Skeletal muscle tissue (tissue), 3 donors: ENCODE measurements at regions not wholly inside any gene's neighbourhood (a gene's known extent, or its start where the extent isn't known, plus 50 kb on each side); places are given as distances from the start of the nearest gene placed in this dataset.

Source experiments
- H3K27ac ChIP-seq: one replicate; pipeline ENCODE4 v1.7.0; 2013; ENCODE audit warnings: mild to moderate bottlenecking, low read depth, low read length, inconsistent platforms
- H3K27me3 ChIP-seq, 3 donors: one replicate each; pipeline ENCODE4 v1.7.0; 2013; ENCODE audit warnings: low read length in 3 of 3; ENCODE audit not compliant: control insufficient read depth in 3 of 3, insufficient read depth in 3 of 3
- H3K36me3 ChIP-seq, 3 donors: one replicate each; pipeline ENCODE4 v1.7.0; 2013; ENCODE audit warnings: low read length in 3 of 3; ENCODE audit not compliant: control insufficient read depth in 3 of 3, insufficient read depth in 3 of 3
- H3K4me1 ChIP-seq, 3 donors: one replicate each; pipeline ENCODE4 v1.7.0; 2013; ENCODE audit warnings: low read length in 3 of 3, mild to moderate bottlenecking in 3 of 3; ENCODE audit not compliant: control insufficient read depth in 3 of 3, insufficient read depth in 3 of 3
- H3K4me3 ChIP-seq, 3 donors: one replicate each; pipeline ENCODE4 v1.7.0; 2013; ENCODE audit warnings: low read length in 3 of 3
- H3K9ac ChIP-seq, 3 donors: one replicate each; pipeline ENCODE4 v1.7.0; 2013; ENCODE audit warnings: low read length in 3 of 3, mild to moderate bottlenecking in 3 of 3, moderate library complexity in 2 of 3, low read depth in 1 of 3
- H3K9me3 ChIP-seq, 3 donors: one replicate each; pipeline ENCODE4 v1.7.0; 2013; ENCODE audit warnings: low read length in 3 of 3; ENCODE audit not compliant: control insufficient read depth in 3 of 3
- donor health status: Osteomylitis.

DNA sequence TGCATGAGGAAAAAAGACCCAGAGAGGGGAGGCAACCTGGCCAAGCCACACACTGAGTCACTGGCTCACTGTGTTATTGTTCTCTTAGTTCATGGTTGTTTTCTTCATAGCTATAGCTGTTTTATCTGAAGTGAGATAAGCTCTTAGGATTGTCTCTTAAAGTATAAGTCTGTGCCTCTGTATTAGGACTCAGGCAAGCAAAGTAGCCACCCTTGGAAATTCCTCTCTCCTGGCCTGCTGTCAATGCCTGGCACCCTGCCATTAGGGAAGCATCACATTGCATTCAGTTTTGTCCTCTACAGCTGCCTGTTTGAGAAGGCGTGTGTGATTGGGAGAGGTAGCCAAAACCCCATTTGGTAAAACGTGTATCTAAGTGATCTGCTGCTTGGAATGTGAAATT lies 147.4 kb upstream of the GLRA1 start:
- Histone ChIP-seq H3K9ac (no peak overlapping the region), H3K9me3 (no peaks in the 10 kb centered on the region), H3K27me3 (no peaks in the 10 kb centered on the region), H3K4me1 (no peaks in the 10 kb centered on the region), H3K27ac (no peak overlapping the region), H3K36me3 (no peaks in the 10 kb centered on the region), H3K4me3 (no peak overlapping the region)

DNA sequence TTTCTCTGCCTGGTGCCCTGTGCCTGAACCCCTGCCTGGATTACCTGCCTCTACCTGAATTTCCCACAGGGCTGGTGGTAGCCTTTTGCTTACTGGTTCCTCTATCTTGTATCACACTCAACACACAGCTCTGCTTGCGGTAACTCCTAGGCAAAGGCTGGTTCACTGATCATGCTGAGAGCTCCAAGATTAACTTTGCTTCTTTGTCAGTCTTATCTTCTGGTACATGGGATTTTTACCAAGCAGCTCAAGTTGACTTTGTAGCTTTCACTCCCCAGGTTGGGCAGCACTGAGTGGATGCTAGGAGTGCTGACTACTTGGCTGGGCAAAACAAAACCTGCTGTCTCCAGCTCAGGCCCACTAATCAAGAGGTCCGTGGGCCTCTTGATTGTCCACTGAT lies 145.9 kb upstream of the GLRA1 start:
- Histone ChIP-seq H3K9ac (no peak overlapping the region), H3K4me3 (no peak overlapping the region), H3K27ac (no peak overlapping the region), H3K4me1 (no peaks in the 10 kb centered on the region), H3K36me3 (no peaks in the 10 kb centered on the region), H3K9me3 (no peaks in the 10 kb centered on the region), H3K27me3 (no peaks in the 10 kb centered on the region)

DNA sequence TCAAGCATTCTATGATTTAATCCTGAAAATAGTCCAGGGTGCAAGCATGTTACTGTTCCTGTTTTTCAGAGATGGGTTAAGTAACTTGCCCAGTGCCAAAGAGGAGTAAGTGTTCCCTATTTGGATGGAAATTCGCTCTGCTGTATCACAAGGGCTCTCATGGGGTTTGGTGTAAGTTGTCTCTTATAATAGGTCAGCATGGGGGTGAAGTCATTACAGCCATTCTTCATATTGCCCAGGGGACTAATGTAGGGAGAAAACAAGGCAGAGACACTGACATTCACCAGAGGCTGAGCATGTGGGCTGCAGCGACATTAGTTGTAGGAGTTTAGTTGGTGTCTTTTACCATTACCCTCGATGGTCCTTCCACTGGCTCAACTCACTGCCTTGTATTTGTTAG lies 142.1 kb upstream of the GLRA1 start:
- Histone ChIP-seq H3K27ac (no peak overlapping the region), H3K27me3 (no peaks in the 10 kb centered on the region), H3K9me3 (no peaks in the 10 kb centered on the region), H3K4me1 (no peaks in the 10 kb centered on the region), H3K4me3 (no peak overlapping the region), H3K9ac (no peak overlapping the region), H3K36me3 (no peaks in the 10 kb centered on the region)

DNA sequence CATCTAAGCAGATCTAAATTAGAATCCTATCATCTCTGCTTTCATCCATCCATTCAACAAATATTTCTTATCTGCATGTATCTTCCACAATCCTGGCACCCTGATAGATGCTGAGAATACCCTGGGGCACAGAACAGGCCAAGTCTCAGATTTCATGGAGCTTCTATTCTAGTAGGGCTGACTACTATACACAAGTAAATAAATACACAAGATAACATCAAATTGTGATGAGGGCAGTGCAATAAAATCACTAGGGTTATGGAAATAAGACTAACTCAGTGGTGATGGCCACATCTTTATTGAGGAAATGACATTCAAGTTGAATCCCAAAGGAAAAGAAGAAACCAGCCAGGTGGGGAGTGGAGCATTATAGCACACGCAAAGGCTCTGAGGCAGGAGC lies 138.4 kb upstream of the GLRA1 start:
- Histone ChIP-seq H3K4me1 (no peaks in the 10 kb centered on the region), H3K9me3 (no peaks in the 10 kb centered on the region), H3K27ac (no peak overlapping the region), H3K9ac (no peak overlapping the region), H3K4me3 (no peak overlapping the region), H3K27me3 (no peaks in the 10 kb centered on the region), H3K36me3 (no peaks in the 10 kb centered on the region)

DNA sequence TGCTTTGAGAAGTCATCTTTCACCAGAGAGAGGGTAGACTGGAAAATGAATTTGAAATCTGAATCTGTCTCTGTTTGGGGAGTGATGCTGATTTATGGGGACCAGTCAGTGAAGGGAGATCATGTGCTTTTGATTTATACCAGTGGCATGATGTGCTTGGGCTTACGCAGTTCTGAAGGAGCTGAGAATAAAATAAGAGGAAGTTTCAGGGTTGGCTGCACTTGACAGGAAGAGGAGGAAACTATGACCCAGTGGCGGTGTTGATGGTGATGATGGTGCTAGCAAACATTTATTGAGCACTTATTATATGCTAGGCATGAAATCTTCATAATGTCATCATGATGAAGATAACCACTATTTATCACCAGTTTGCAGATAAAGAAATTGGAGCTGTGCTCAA lies 136.4 kb upstream of the GLRA1 start:
- Histone ChIP-seq H3K9ac (no peak overlapping the region), H3K9me3 (no peaks in the 10 kb centered on the region), H3K27ac (no peak overlapping the region), H3K36me3 (no peaks in the 10 kb centered on the region), H3K27me3 (no peaks in the 10 kb centered on the region), H3K4me1 (no peaks in the 10 kb centered on the region), H3K4me3 (no peak overlapping the region)

DNA sequence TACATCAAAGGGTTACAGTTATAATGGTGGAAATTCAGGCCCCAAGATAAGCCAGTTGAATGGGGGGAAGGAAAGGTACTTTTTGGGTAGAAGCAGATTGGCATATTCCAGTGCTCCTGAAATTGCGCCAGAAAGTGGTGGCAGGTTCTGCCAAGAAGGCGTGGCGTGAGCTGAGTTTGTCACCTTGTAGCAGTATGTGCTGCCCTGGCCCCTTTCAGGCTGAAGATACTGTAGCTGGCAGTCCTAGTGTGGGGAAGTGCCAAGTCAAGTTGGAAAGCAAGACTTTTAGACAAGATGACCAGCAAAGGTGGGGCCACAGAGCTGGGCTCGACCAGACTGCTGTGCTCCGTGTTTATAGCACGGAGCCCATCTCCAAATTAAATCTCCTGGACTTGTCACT lies 133.6 kb upstream of the GLRA1 start:
- no peaks in the 10 kb centered on the region for H3K27me3 ChIP-seq
- no peak overlapping the region for H3K4me3 ChIP-seq
- no peak overlapping the region for H3K9ac ChIP-seq
- no peaks in the 10 kb centered on the region for H3K9me3 ChIP-seq
- no peaks in the 10 kb centered on the region for H3K4me1 ChIP-seq
- no peak overlapping the region for H3K27ac ChIP-seq
- no peaks in the 10 kb centered on the region for H3K36me3 ChIP-seq

DNA sequence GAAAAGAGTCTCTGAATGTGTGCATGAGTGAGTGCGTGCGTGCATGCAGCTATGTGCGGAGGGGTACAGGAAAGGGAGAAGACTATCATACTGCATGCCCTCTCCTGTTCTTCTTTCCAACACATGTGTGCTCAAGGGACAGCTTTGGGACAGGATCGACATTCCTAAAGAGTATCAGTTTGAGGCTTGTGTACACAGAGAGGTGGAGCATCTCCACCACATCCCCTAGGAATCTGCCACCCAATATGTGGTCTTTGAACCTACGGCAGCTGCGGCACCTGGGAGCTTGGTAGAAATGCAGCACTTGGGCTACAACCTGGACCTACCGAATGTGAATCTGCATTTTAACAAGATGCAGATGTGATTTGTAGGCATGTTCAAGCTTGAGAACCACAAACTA lies 132.3 kb upstream of the GLRA1 start:
- H3K9me3 ChIP-seq, result no peaks in the 10 kb centered on the region
- H3K4me1 ChIP-seq, result no peaks in the 10 kb centered on the region
- no peaks in the 10 kb centered on the region for H3K36me3 ChIP-seq
- H3K27me3 ChIP-seq, result no peaks in the 10 kb centered on the region
- no peak overlapping the region for H3K9ac ChIP-seq
- H3K27ac ChIP-seq, result no peak overlapping the region
- no peak overlapping the region for H3K4me3 ChIP-seq

DNA sequence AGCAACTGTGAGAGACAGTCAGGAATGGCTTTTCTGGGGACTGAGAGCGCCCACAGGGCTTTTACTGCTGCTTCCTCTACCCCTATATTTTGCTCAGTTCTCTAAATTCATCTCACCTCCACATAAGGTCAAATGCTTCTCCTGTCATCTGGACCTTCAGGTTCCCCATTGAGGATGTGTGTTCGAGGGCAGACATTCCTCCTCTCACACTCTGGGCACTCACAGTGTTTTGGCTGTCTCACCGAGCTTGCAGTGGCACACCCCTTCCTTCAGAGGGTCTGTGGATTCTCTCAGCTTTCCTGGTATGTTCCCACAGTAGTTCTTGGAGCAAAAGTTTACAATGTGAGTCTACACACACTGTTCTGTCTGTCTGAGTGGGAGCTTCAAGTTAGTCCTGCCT lies 127.8 kb upstream of the GLRA1 start:
- Histone ChIP-seq H3K27ac (no peak overlapping the region), H3K4me1 (no peaks in the 10 kb centered on the region), H3K36me3 (no peaks in the 10 kb centered on the region), H3K27me3 (no peaks in the 10 kb centered on the region), H3K9ac (no peak overlapping the region), H3K9me3 (peaks cover 0 to 2% (median 0%) of the 10 kb centered on the region in 3 donors), H3K4me3 (no peak overlapping the region)

DNA sequence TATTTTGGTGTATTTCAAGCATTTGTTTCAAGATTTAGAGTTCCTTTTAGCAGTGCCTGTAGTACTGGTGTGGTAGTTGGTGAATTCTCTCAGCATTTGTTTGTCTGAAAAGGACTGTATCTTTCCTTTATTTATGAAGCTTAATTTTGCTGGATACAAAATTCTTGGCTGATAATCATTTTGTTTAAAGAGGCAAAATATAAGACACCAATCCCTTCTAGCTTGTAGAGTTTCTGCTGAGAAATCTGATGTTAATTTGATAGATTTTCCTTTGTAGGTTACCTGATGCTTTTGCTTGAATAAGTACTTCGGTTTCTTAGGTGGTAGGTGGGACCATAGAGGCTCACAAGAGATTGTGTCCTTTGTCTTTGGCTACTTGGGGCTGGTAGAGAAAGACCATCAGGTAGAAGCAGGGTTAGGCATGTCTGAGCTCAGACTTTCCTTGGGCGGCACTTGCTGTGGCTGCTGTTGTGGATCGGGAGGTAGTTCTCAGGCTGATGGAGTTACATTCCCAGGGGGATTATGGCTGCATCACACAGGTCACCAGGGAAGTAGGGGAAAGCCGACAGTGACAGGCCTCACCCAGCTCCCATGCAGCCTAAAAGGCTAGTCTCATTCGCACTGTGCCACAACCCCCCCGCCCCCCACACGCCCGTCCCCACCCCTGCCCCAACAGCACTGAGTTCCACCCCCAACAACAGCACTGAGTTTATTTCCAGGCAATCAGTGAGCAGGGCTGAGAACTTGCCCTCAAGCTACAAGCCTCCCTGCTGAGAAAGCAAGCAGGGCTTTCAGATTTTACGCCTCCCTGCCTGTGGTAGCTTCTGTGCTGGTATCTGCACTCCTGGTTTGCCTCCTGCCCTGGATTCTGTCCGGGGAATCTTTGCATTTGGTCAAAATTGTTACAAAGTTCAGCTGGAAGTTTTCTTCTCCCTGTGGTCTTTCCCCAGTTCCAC lies 127.1 kb upstream of the GLRA1 start:
- Histone ChIP-seq H3K27me3 (no peaks in the 10 kb centered on the region), H3K4me3 (no peak overlapping the region), H3K9me3 (peaks cover 0 to 2% (median 0%) of the 10 kb centered on the region in 3 donors), H3K4me1 (no peaks in the 10 kb centered on the region), H3K36me3 (no peaks in the 10 kb centered on the region), H3K9ac (no peak overlapping the region), H3K27ac (no peak overlapping the region)

DNA sequence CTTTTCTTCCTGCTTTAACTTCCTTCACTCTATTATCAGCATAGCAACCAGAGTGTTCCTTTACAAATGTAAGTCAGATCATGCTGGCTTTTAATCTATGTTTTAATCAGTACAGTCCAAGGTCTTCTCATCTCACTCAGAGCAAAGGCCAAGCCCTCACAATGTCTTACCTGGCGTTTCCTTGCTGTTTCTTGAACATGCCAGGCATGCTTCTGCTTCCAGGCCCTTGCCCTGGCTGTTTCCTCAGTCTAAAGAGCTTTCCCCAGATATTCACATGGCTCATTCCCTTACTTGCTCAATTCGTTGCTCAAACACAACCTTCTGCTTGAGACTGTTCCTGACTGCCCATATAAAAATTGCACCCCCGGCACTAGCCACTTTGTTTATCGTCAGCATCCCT lies 121.7 kb upstream of the GLRA1 start:
- Histone ChIP-seq H3K9ac (no peak overlapping the region), H3K4me1 (no peaks in the 10 kb centered on the region), H3K9me3 (peaks cover 0 to 2% (median 0%) of the 10 kb centered on the region in 3 donors)

More for the DNA sequence above, 121.7 kb upstream of the GLRA1 start:
- H3K27ac ChIP-seq, result no peak overlapping the region
- H3K27me3 ChIP-seq, result no peaks in the 10 kb centered on the region
- H3K36me3 ChIP-seq, result no peaks in the 10 kb centered on the region
- H3K4me3 ChIP-seq, result no peak overlapping the region
